ENCODE measurements at regions not wholly inside any gene's neighbourhood (a gene's known extent, or its start where the extent isn't known, plus 50 kb on each side); places are given as distances from the start of the nearest gene placed in this dataset.
A peak's percentile ranks its signal among the peaks of the same experiment; 100 is the strongest.

GRCh38 chr14:84420221-84420620, 1109.7 kb upstream of the FLRT2 start:
- Mint-ChIP-seq H3K27ac (ENCODE audit: low read depth, unreplicated experiment) (no peak overlapping the region), H3K4me1 (ENCODE audit: insufficient read depth, unreplicated experiment) (peaks cover 7% of the 10 kb centered on the region), H3K4me3 (ENCODE audit: unreplicated experiment) (no peak overlapping the region), H3K36me3 (ENCODE audit: insufficient read depth, unreplicated experiment) (no peaks in the 10 kb centered on the region), H3K27me3 (ENCODE audit: insufficient read depth, unreplicated experiment) (no peaks in the 10 kb centered on the region), H3K9me3 (ENCODE audit: unreplicated experiment) (no peaks in the 10 kb centered on the region)
- no peak for TF ChIP-seq CTCF (IDR thresholded peaks at IDR 0.05; ENCODE audit: unreplicated experiment)
- no TSS peak for BruUV-seq (replicated peaks)
- ChIA-PET POLR2A (no interaction called here), CTCF (no interaction called here)
- intact Hi-C loops (cut with micrococcal nuclease), result no loop called here
- DNase-seq (ENCODE audit: unreplicated experiment), result no peak

GRCh38 chr14:84421621-84422020, 1108.3 kb upstream of the FLRT2 start:
- intact Hi-C loops (cut with micrococcal nuclease), result no loop called here
- no peaks in the 10 kb centered on the region for H3K36me3 Mint-ChIP-seq (ENCODE audit: insufficient read depth, unreplicated experiment)
- H3K27ac Mint-ChIP-seq (ENCODE audit: low read depth, unreplicated experiment), result no peak overlapping the region
- TF ChIP-seq CTCF (IDR thresholded peaks at IDR 0.05; ENCODE audit: unreplicated experiment), result no peak
- H3K27me3 Mint-ChIP-seq (ENCODE audit: insufficient read depth, unreplicated experiment), result peaks cover 10% of the 10 kb centered on the region
- peak; percentile 13 for DNase-seq (ENCODE audit: unreplicated experiment)
- no peak overlapping the region for H3K4me3 Mint-ChIP-seq (ENCODE audit: unreplicated experiment)
- ChIA-PET POLR2A (no interaction called here), CTCF (no interaction called here)
- peaks cover 8% of the 10 kb centered on the region for H3K9me3 Mint-ChIP-seq (ENCODE audit: unreplicated experiment)
- peaks cover 7% of the 10 kb centered on the region for H3K4me1 Mint-ChIP-seq (ENCODE audit: insufficient read depth, unreplicated experiment)
- no TSS peak for BruUV-seq (replicated peaks)

- H3K36me3 Mint-ChIP-seq (ENCODE audit: insufficient read depth, unreplicated experiment), result no peaks in the 10 kb centered on the region
- CTCF ChIA-PET, result no interaction called here
- no peak for TF ChIP-seq CTCF (IDR thresholded peaks at IDR 0.05; ENCODE audit: unreplicated experiment)
- H3K27me3 Mint-ChIP-seq (ENCODE audit: insufficient read depth, unreplicated experiment), result peaks cover 11% of the 10 kb centered on the region
- DNase-seq (ENCODE audit: unreplicated experiment), result no peak
- no TSS peak for BruUV-seq (replicated peaks)
- peaks cover 7% of the 10 kb centered on the region for H3K4me1 Mint-ChIP-seq (ENCODE audit: insufficient read depth, unreplicated experiment)
- POLR2A ChIA-PET, result no interaction called here
- no peak overlapping the region for H3K4me3 Mint-ChIP-seq (ENCODE audit: unreplicated experiment)
- intact Hi-C loops (cut with micrococcal nuclease), result no loop called here
- H3K27ac Mint-ChIP-seq (ENCODE audit: low read depth, unreplicated experiment), result no peak overlapping the region
- H3K9me3 Mint-ChIP-seq (ENCODE audit: unreplicated experiment), result peaks cover 8% of the 10 kb centered on the region
Measured at GRCh38 chr14:84425968-84426367, 1104.0 kb upstream of the FLRT2 start.

- intact Hi-C loops (cut with micrococcal nuclease), result no loop called here
- TF ChIP-seq CTCF (IDR thresholded peaks at IDR 0.05; ENCODE audit: unreplicated experiment), result no peak
- no peak overlapping the region for H3K4me3 Mint-ChIP-seq (ENCODE audit: unreplicated experiment)
- no TSS peak for BruUV-seq (replicated peaks)
- no peaks in the 10 kb centered on the region for H3K27me3 Mint-ChIP-seq (ENCODE audit: insufficient read depth, unreplicated experiment)
- POLR2A ChIA-PET, result no interaction called here
- H3K36me3 Mint-ChIP-seq (ENCODE audit: insufficient read depth, unreplicated experiment), result no peaks in the 10 kb centered on the region
- no peaks in the 10 kb centered on the region for H3K9me3 Mint-ChIP-seq (ENCODE audit: unreplicated experiment)
- CTCF ChIA-PET, result interaction anchor here (0.6 kb wide), 1 partner anchor 123 kb away, joined by 3 read pairs; no protein-coding TSS in a partner anchor
- H3K4me1 Mint-ChIP-seq (ENCODE audit: insufficient read depth, unreplicated experiment), result no peaks in the 10 kb centered on the region
- DNase-seq (ENCODE audit: unreplicated experiment), result no peak
- no peak overlapping the region for H3K27ac Mint-ChIP-seq (ENCODE audit: low read depth, unreplicated experiment)
Measured at GRCh38 chr14:84432676-84433075, 1097.3 kb upstream of the FLRT2 start.
